ENCODE measurements at regions not wholly inside any gene's neighbourhood (a gene's known extent, or its start where the extent isn't known, plus 50 kb on each side); places are given as distances from the start of the nearest gene placed in this dataset.

- TF ChIP-seq CTCF (conservative IDR thresholded peaks at IDR 0.05; ENCODE audit: low read depth, low read length) = no peak
- TF ChIP-seq EZH2 (IDR thresholded peaks at IDR 0.05; ENCODE audit: borderline replicate concordance, low read depth, low read length, poor library complexity, severe bottlenecking) = no peak
Measured at GRCh38 chr13:76385586-76385985, 500.6 kb downstream of the KCTD12 start.

Measured in A673 (cell line).